ENCODE measurements at regions not wholly inside any gene's neighbourhood (a gene's known extent, or its start where the extent isn't known, plus 50 kb on each side); places are given as distances from the start of the nearest gene placed in this dataset.

DNA sequence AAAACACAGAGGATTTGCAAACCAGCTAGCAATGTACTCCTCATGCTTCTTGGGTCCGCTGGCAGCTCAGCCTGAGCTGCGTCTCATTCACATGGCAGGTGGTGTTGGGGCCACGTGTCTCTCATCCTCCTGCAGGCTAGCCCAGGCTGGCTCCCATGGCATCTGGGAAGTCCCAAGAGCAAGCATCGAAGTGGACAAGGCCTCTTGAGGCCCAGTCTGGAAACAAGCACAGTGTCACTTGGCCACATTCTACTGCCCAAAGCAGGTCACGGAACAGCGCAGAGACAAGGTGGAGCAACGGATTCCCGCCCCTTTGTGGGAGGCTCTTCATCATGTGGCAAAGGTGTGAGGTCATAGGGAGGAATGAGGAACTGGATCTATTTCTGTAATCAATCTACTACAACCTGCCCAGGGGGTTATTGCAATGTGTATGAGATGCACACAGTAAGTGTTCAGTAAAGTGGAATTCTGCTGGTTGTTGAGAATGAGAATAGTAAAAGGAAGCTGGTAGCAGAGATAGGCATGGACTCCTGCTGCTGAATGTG lies 128.3 kb downstream of the TPRA1 start:
- no peaks in the 10 kb centered on the region for H3K36me3 ChIP-seq (ENCODE audit: control insufficient read depth, insufficient read depth, low read length)
- CTCF ChIA-PET: no interaction called here
- BruUV-seq (replicated peaks): no TSS peak
- Mint-ChIP-seq H3K27me3 (ENCODE audit: insufficient read depth, unreplicated experiment) (peaks cover 4% of the 10 kb centered on the region), H3K27ac (ENCODE audit: unreplicated experiment) (no peak overlapping the region), H3K36me3 (ENCODE audit: insufficient read depth, unreplicated experiment) (no peaks in the 10 kb centered on the region), H3K4me3 (ENCODE audit: unreplicated experiment) (no peak overlapping the region), H3K9me3 (ENCODE audit: unreplicated experiment) (no peaks in the 10 kb centered on the region), H3K4me1 (ENCODE audit: low read depth, unreplicated experiment) (no peaks in the 10 kb centered on the region)
- no peaks in the 10 kb centered on the region; the same call in 1 of the 2 replicates for H3K27me3 ChIP-seq (replicated peaks; ENCODE audit: control insufficient read depth, insufficient read depth, low read length)
- POLR2A ChIA-PET: no interaction called here
- TF ChIP-seq, protein P1, sequence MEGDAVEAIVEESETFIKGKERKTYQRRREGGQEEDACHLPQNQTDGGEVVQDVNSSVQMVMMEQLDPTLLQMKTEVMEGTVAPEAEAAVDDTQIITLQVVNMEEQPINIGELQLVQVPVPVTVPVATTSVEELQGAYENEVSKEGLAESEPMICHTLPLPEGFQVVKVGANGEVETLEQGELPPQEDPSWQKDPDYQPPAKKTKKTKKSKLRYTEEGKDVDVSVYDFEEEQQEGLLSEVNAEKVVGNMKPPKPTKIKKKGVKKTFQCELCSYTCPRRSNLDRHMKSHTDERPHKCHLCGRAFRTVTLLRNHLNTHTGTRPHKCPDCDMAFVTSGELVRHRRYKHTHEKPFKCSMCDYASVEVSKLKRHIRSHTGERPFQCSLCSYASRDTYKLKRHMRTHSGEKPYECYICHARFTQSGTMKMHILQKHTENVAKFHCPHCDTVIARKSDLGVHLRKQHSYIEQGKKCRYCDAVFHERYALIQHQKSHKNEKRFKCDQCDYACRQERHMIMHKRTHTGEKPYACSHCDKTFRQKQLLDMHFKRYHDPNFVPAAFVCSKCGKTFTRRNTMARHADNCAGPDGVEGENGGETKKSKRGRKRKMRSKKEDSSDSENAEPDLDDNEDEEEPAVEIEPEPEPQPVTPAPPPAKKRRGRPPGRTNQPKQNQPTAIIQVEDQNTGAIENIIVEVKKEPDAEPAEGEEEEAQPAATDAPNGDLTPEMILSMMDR (IDR thresholded peaks at IDR 0.05; ENCODE audit: insufficient read depth in 1 of 2, low read depth in 1 of 2, low read length in 1 of 2, severe bottlenecking in 1 of 2, unreplicated experiment in 1 of 2): no peak
- no peaks in the 10 kb centered on the region for H3K9me3 ChIP-seq
- H3K4me1 ChIP-seq: no peaks in the 10 kb centered on the region
- no peak overlapping the region for H3K4me3 ChIP-seq (ENCODE audit: low read depth, low read length)
- intact Hi-C loops (cut with micrococcal nuclease; ENCODE audit: unreplicated experiment): no loop called here
- DNase-seq: no peak

GRCh38 chr3:127461286-127461910 lies 129.1 kb downstream of the TPRA1 start:
- no peak overlapping the region for H3K4me3 ChIP-seq (ENCODE audit: low read depth, low read length)
- H3K4me1 ChIP-seq: no peaks in the 10 kb centered on the region
- H3K36me3 ChIP-seq (ENCODE audit: control insufficient read depth, insufficient read depth, low read length): no peaks in the 10 kb centered on the region
- ChIA-PET CTCF (no interaction called here), POLR2A (no interaction called here)
- no peaks in the 10 kb centered on the region for H3K9me3 ChIP-seq
- H3K9me3 Mint-ChIP-seq (ENCODE audit: unreplicated experiment): no peaks in the 10 kb centered on the region
- intact Hi-C loops (cut with micrococcal nuclease; ENCODE audit: unreplicated experiment): no loop called here
- peaks cover 6% of the 10 kb centered on the region for H3K27me3 Mint-ChIP-seq (ENCODE audit: insufficient read depth, unreplicated experiment)
- no peaks in the 10 kb centered on the region for H3K4me1 Mint-ChIP-seq (ENCODE audit: low read depth, unreplicated experiment)
- H3K27ac Mint-ChIP-seq (ENCODE audit: unreplicated experiment): no peak overlapping the region
- H3K27me3 ChIP-seq (replicated peaks; ENCODE audit: control insufficient read depth, insufficient read depth, low read length): no peaks in the 10 kb centered on the region; the same call in 1 of the 2 replicates
- BruUV-seq (replicated peaks): no TSS peak
- H3K4me3 Mint-ChIP-seq (ENCODE audit: unreplicated experiment): no peak overlapping the region
- no peak for DNase-seq
- TF ChIP-seq, protein P1 (IDR thresholded peaks at IDR 0.05; ENCODE audit: insufficient read depth in 1 of 2, low read depth in 1 of 2, low read length in 1 of 2, severe bottlenecking in 1 of 2, unreplicated experiment in 1 of 2): no peak
- H3K36me3 Mint-ChIP-seq (ENCODE audit: insufficient read depth, unreplicated experiment): no peaks in the 10 kb centered on the region

GRCh38 chr3:127459891-127460290 lies 130.6 kb downstream of the TPRA1 start:
- H3K36me3 Mint-ChIP-seq (ENCODE audit: insufficient read depth, unreplicated experiment): no peaks in the 10 kb centered on the region
- peaks cover 9% of the 10 kb centered on the region for H3K27me3 Mint-ChIP-seq (ENCODE audit: insufficient read depth, unreplicated experiment)
- TF ChIP-seq, protein P1 (IDR thresholded peaks at IDR 0.05; ENCODE audit: insufficient read depth in 1 of 2, low read depth in 1 of 2, low read length in 1 of 2, severe bottlenecking in 1 of 2, unreplicated experiment in 1 of 2): no peak
- H3K9me3 ChIP-seq: no peaks in the 10 kb centered on the region
- intact Hi-C loops (cut with micrococcal nuclease; ENCODE audit: unreplicated experiment): loop anchor here (10.0 kb wide), 3 partner anchors 85 to 785 kb away; no protein-coding TSS in a partner anchor
- POLR2A ChIA-PET: no interaction called here
- BruUV-seq (replicated peaks): no TSS peak
- no peaks in the 10 kb centered on the region; the same call in none of the 2 replicates for H3K27me3 ChIP-seq (replicated peaks; ENCODE audit: control insufficient read depth, insufficient read depth, low read length)
- H3K9me3 Mint-ChIP-seq (ENCODE audit: unreplicated experiment): no peaks in the 10 kb centered on the region
- DNase-seq: no peak
- H3K27ac Mint-ChIP-seq (ENCODE audit: unreplicated experiment): no peak overlapping the region
- no peaks in the 10 kb centered on the region for H3K36me3 ChIP-seq (ENCODE audit: control insufficient read depth, insufficient read depth, low read length)
- H3K4me1 Mint-ChIP-seq (ENCODE audit: low read depth, unreplicated experiment): no peaks in the 10 kb centered on the region
- no peak overlapping the region for H3K4me3 Mint-ChIP-seq (ENCODE audit: unreplicated experiment)
- peaks cover 4% of the 10 kb centered on the region for H3K4me1 ChIP-seq
- CTCF ChIA-PET: no interaction called here
- H3K4me3 ChIP-seq (ENCODE audit: low read depth, low read length): no peak overlapping the region

Measured in Caco-2 (cell line).